ENCODE measurements at regions not wholly inside any gene's neighbourhood (a gene's known extent, or its start where the extent isn't known, plus 50 kb on each side); places are given as distances from the start of the nearest gene placed in this dataset.

- TF ChIP-seq POLR2AphosphoS5 (IDR thresholded peaks at IDR 0.05; ENCODE audit: low read depth, low read length) (no peak), POLR2A (IDR thresholded peaks at IDR 0.05; ENCODE audit: low read depth, low read length) (no peak)
Observed at GRCh38 chr1:69121723-69122122, 446.0 kb upstream of the LRRC7 start.

Measured in GM12892 (cell line).